ENCODE measurements at regions not wholly inside any gene's neighbourhood (a gene's known extent, or its start where the extent isn't known, plus 50 kb on each side); places are given as distances from the start of the nearest gene placed in this dataset.

DNA sequence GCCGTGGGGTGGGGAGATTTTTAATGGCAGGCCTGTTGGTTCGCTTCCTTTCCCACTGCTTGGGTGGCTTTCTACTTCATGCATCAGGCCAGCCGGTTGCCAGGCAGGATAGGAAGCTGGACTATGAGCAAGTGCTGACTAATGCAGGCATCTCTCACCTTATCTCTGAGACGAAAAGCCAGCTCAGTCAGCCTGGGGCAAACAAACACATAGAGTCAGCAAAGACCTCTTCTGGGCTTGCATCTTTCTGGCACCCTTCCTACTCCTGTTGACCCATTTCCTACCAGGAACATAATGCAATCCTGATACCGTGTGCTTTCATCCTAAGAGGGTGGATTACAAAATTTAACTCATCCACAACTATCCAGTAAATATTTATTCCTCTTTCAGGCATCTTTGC lies 416.6 kb upstream of the MEX3C start:
- CTCF ChIA-PET: interaction anchor here (0.9 kb wide), 1 partner anchor 11 kb away, joined by 3 read pairs; no protein-coding TSS in a partner anchor
- Histone ChIP-seq H3K4me3 (ENCODE audit: low read depth in 2 of 2, low read length in 1 of 2) (no peak overlapping the region), H3K27ac (ENCODE audit: low read depth in 2 of 2, low read length in 1 of 2) (no peak overlapping the region), H3K4me2 (no peak overlapping the region; the same call in 1 of the 2 replicates), H3K9me2 (no peaks in the 10 kb centered on the region), H3K4me1 (ENCODE audit: control insufficient read depth in 1 of 2, insufficient read depth in 2 of 2, low read depth in 1 of 2, low read length in 1 of 2) (peaks cover 0 to 3% of the 10 kb centered on the region in 2 experiments; a peak in 2 of 4 replicates), H4K20me1 (ENCODE audit: insufficient read depth) (no peaks in the 10 kb centered on the region), H3K36me3 (replicated peaks in 1 of 2; ENCODE audit: control insufficient read depth in 1 of 2, insufficient read depth in 2 of 2, low read length in 1 of 2) (no peaks in the 10 kb centered on the region), H2AFZ (ENCODE audit: low read depth) (no peak overlapping the region), H3K9me3 (no peaks in the 10 kb centered on the region), H3K9ac (no peak overlapping the region), H3K27me3 (ENCODE audit: insufficient read depth) (no peaks in the 10 kb centered on the region), H3K79me2 (ENCODE audit: insufficient read depth) (no peaks in the 10 kb centered on the region), H3F3A (replicated peaks; ENCODE audit: insufficient read depth) (no peaks in the 10 kb centered on the region)
- peak; percentile 42 for DNase-seq
- POLR2A ChIA-PET: no interaction called here
- no peak for TF ChIP-seq MAX (IDR thresholded peaks at IDR 0.05; ENCODE audit: low read depth)
- TF ChIP-seq FOXJ3 (CRISPR knock-in tag; IDR thresholded peaks at IDR 0.05): no peak
- TF ChIP-seq, protein P1, sequence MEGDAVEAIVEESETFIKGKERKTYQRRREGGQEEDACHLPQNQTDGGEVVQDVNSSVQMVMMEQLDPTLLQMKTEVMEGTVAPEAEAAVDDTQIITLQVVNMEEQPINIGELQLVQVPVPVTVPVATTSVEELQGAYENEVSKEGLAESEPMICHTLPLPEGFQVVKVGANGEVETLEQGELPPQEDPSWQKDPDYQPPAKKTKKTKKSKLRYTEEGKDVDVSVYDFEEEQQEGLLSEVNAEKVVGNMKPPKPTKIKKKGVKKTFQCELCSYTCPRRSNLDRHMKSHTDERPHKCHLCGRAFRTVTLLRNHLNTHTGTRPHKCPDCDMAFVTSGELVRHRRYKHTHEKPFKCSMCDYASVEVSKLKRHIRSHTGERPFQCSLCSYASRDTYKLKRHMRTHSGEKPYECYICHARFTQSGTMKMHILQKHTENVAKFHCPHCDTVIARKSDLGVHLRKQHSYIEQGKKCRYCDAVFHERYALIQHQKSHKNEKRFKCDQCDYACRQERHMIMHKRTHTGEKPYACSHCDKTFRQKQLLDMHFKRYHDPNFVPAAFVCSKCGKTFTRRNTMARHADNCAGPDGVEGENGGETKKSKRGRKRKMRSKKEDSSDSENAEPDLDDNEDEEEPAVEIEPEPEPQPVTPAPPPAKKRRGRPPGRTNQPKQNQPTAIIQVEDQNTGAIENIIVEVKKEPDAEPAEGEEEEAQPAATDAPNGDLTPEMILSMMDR (IDR thresholded peaks at IDR 0.05): no peak
- no peak for TF ChIP-seq ZBTB33 (IDR thresholded peaks at IDR 0.05; ENCODE audit: borderline replicate concordance, low read depth)
- TF ChIP-seq FOSL2 (IDR thresholded peaks at IDR 0.05; ENCODE audit: borderline replicate concordance, low read depth): peak; percentile 39; the same call in 1 of the 2 replicates
- no peak for TF ChIP-seq CHD2 (IDR thresholded peaks at IDR 0.05; ENCODE audit: low read length, partially characterized antibody)
- no peak for TF ChIP-seq EZH2phosphoT487 (IDR thresholded peaks at IDR 0.05; ENCODE audit: borderline replicate concordance, low read depth)
- no peak for TF ChIP-seq RAD21 (IDR thresholded peaks at IDR 0.05; ENCODE audit: low read length)
- TF ChIP-seq NFIC (IDR thresholded peaks at IDR 0.05; ENCODE audit: borderline replicate concordance): peak; percentile 46; the same call in 1 of the 2 replicates
- TF ChIP-seq, protein P2, sequence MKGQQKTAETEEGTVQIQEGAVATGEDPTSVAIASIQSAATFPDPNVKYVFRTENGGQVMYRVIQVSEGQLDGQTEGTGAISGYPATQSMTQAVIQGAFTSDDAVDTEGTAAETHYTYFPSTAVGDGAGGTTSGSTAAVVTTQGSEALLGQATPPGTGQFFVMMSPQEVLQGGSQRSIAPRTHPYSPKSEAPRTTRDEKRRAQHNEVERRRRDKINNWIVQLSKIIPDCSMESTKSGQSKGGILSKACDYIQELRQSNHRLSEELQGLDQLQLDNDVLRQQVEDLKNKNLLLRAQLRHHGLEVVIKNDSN (IDR thresholded peaks at IDR 0.05; ENCODE audit: borderline replicate concordance, low read depth): no peak
- TF ChIP-seq JUND (IDR thresholded peaks at IDR 0.05): 0 out of 2 replicates have a peak, but pooled peaks have one; percentile 30
- peak; percentile 96 for TF ChIP-seq RFX5 (IDR thresholded peaks at IDR 0.05; ENCODE audit: low read length)
- no peak for TF ChIP-seq MEF2A (IDR thresholded peaks at IDR 0.05; ENCODE audit: borderline replicate concordance, low read depth)
- peak; percentile 48 for TF ChIP-seq GATA2 (CRISPR knock-in tag; IDR thresholded peaks at IDR 0.05)
- WGBS (ENCODE audit: low lambda C conversion rate): 3% methylated on average over 5 of the region's 5 CpGs

All from SK-N-SH (cell line).